NCI-H2196 (cell line): ENCODE measurements at regions not wholly inside any gene's neighbourhood (a gene's known extent, or its start where the extent isn't known, plus 50 kb on each side); places are given as distances from the start of the nearest gene placed in this dataset.
"Not testable (repeated sequence)": the region's sequence is repeated elsewhere in the genome, so short reads cannot be mapped to it uniquely, and the experiment has no call there.

Experiments
- DNase-seq: peaks from one replicate; lab custom pipeline; 2025; ENCODE audit not compliant: unreplicated experiment; lab: John Stamatoyannopoulos, UW

GRCh38 chr1:222865718-222866117 lies 50.9 kb downstream of the DISP1 start:
- DNase-seq, result no peak

GRCh38 chr1:222867316-222867715 lies 52.5 kb downstream of the DISP1 start:
- no peak for DNase-seq

GRCh38 chr1:222876182-222876581 lies 61.3 kb downstream of the DISP1 start:
- DNase-seq, result no peak

GRCh38 chr1:222877854-222878253 lies 63.0 kb downstream of the DISP1 start:
- DNase-seq, result no peak

GRCh38 chr1:222880587-222880986 lies 65.7 kb downstream of the DISP1 start:
- DNase-seq, result no peak

- no peak for DNase-seq
Observed at GRCh38 chr1:222886194-222886854, 71.5 kb downstream of the DISP1 start.

GRCh38 chr1:222886878-222887351 lies 72.1 kb downstream of the DISP1 start:
- no peak for DNase-seq

GRCh38 chr1:222889440-222889839 lies 74.6 kb downstream of the DISP1 start:
- DNase-seq, result no peak

GRCh38 chr1:222890716-222891115 lies 75.9 kb downstream of the DISP1 start:
- no peak for DNase-seq

GRCh38 chr1:222891578-222891977 lies 76.7 kb downstream of the DISP1 start:
- DNase-seq, result no peak

- no peak for DNase-seq
Observed at GRCh38 chr1:222892137-222892769, 77.4 kb downstream of the DISP1 start.

- no peak for DNase-seq
Observed at GRCh38 chr1:222893255-222893654, 78.4 kb downstream of the DISP1 start.

- no peak for DNase-seq
Observed at GRCh38 chr1:222894331-222894730, 79.5 kb downstream of the DISP1 start.

- no peak for DNase-seq
Observed at GRCh38 chr1:222896630-222897526, 82.0 kb downstream of the DISP1 start.

- DNase-seq, result no peak
Observed at GRCh38 chr1:222897527-222898190, 82.8 kb downstream of the DISP1 start.

GRCh38 chr1:222898191-222898527 lies 83.3 kb downstream of the DISP1 start:
- no peak for DNase-seq

GRCh38 chr1:222899471-222899870 lies 84.6 kb downstream of the DISP1 start:
- no peak for DNase-seq

- no peak for DNase-seq
Observed at GRCh38 chr1:222904451-222904850, 89.6 kb downstream of the DISP1 start.

GRCh38 chr1:222905151-222905550 lies 90.3 kb downstream of the DISP1 start:
- DNase-seq, result no peak

- not testable (repeated sequence) for DNase-seq
Observed at GRCh38 chr1:222906271-222906739, 91.5 kb downstream of the DISP1 start.

GRCh38 chr1:222909586-222909985 lies 94.7 kb downstream of the DISP1 start:
- no peak for DNase-seq
